GM21737 (cell line): ENCODE measurements at regions not wholly inside any gene's neighbourhood (a gene's known extent, or its start where the extent isn't known, plus 50 kb on each side); places are given as distances from the start of the nearest gene placed in this dataset.
"Not testable (repeated sequence)": the region's sequence is repeated elsewhere in the genome, so short reads cannot be mapped to it uniquely, and the experiment has no call there.

ENCODE experiments used
- ATAC-seq: cut with Tn5 transposase; IDR thresholded peaks from one replicate; pipeline ENCODE4 v1.9.1; 2021; ENCODE audit warnings: mild to moderate bottlenecking, moderate library complexity; ENCODE audit not compliant: unreplicated experiment

DNA sequence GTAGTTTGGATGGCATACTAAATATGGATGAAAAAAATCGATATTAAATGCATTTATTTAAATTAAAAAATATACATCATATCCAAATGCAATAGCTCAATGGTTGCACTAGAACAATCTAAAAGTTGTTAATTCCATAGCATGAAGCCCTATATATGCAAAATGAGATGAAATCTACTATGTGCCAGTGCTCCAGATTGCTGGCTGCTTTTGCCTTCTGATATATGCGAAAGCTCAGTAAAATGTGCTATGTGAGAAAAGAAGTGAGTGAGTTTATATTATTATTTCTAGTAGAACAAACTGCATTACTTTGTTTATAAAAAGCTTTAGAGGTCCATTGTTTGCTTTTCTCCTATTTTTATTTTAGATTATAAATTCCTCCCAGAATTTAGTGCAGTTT is 186.7 kb downstream of the MAT2B start:
- no peak for ATAC-seq

DNA sequence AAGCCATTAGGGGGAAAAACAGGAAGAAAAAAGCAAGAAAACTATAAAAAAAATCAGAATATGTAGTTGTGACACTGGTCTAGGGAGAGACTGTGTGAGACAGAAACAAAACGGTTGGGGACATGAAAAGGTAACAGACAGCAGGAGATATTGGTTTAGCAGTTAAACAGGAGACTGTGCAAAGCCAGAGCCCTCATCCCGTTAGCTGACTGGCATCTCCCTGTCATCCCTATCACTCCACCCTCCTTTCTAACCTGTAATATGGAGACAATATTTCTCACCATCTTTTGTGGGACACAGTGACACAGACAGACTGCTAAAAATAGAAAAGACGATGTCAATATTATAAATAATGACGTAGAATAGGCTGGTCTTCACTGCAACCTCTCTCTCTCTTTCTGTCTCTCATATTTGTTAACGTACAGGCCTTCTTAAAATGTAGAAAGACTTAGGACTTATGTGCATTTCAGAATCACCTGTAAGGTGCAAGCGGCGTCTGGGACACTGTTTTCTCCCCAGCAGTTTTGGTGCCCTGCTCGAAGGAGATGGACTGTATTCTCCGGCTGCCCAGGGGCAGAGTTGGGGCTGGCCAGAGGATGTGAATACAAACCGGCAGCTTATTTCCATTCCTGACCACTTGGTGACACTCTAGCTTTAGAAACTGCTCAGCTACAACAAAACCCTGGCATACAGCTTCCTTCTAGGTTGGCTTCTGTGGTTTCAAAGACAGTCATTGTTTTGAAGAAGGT is 190.6 kb downstream of the MAT2B start:
- ATAC-seq, result peak; percentile 91

GRCh38 chr5:163696579-163696887 is 191.1 kb downstream of the MAT2B start:
- ATAC-seq, result no peak

- no peak for ATAC-seq
Observed at GRCh38 chr5:163706053-163706771, 200.8 kb downstream of the MAT2B start.

DNA sequence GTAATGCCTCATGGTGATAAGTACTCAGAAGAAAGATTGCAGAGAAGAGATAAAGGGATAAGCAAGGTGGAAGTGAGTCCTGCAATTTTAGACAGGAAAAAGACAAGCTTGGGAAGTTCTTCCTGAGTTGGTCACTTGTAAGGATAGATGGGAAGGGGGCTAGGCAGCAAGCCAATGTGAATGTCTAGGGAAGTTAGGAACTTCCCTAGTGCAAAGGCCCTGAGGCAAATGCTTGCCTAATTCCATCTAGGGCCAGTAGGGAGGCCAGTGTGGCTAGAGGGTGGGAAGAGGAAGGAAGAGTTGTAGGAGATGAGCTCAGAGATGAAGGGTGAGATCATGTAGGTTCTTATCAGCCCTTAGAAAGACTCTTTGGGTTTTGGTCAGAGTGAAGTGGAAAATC is 206.6 kb downstream of the MAT2B start:
- no peak for ATAC-seq

- ATAC-seq, result no peak
Observed at GRCh38 chr5:163718272-163718671, 212.9 kb downstream of the MAT2B start.

DNA sequence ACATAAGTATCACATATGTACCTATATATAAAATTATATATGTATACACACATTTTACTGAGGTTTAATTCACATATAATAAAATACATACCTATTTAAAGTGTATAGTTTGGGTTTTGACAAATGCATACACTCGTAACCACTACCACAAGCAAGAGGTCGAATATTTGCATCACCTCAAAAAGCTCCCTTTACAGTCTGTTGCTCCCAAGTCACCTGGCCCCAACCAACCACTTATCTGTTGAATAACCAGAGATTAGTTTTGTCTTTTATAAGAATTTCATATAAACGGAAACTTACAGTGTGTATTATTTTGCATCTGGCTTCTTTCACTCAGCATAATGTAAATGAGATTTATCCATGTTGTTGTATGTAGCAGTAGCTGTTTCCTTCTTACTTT is 218.9 kb downstream of the MAT2B start:
- ATAC-seq, result no peak

DNA sequence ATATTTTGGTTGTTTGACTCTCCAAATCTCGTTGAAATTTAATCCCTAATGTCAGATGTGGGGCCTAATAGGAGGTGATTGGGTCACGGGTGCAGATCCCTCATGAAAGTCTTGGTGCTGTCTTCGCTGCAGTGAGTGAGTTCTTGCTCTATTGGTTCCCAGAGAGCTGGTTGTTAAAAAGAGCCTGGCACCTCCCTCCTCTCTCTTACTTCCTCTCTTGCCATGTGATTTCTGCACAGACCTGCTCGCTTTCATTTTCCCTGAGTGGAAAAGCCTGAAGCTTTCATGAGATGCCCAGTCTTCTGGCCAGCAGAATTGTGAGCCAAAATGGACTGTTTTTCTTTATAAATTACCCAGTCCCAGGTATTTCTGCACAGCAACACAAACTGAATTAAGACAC is 221.6 kb downstream of the MAT2B start:
- peak; percentile 86 for ATAC-seq

GRCh38 chr5:163730206-163730756 is 224.9 kb downstream of the MAT2B start:
- ATAC-seq, result no peak

DNA sequence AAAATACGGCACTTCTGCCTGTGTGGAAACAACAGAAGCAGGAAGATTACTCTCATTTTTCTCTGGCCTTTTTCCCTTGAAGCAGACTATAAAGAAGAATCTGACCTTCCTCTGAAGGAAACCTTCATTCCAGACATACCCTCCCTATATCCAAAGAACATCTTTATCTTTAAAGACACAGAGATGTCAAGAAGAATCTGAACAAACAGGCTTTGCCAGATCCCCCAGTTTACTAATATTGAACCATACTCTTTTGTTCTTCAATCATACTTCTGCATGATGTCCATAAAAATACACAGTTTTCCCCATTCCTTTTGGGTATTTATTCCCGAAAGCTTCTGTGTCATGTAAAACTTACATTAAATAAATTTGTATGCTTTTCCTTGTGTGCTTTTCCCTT is 225.8 kb downstream of the MAT2B start:
- no peak for ATAC-seq

- ATAC-seq, result no peak
Observed at GRCh38 chr5:163735069-163735468, 229.7 kb downstream of the MAT2B start.

DNA sequence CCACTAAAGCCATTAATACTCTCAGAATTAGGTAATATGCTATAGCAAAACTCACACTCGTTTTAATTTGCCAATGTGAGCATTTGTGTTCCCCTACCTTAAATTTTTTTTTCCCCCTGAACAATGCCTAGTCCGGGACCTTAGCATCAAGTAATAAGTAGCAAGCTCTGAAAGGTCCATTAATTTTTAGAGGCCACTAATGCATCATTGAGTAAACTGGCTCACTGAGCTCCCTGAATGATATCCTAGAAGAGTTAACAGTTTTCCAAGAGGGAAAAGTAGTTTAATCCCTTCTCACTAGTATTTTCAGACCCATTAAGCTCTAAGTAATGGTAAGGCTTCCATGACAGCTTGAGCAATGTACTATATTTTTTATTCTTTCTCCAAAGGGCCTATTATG is 242.2 kb downstream of the MAT2B start:
- no peak for ATAC-seq

DNA sequence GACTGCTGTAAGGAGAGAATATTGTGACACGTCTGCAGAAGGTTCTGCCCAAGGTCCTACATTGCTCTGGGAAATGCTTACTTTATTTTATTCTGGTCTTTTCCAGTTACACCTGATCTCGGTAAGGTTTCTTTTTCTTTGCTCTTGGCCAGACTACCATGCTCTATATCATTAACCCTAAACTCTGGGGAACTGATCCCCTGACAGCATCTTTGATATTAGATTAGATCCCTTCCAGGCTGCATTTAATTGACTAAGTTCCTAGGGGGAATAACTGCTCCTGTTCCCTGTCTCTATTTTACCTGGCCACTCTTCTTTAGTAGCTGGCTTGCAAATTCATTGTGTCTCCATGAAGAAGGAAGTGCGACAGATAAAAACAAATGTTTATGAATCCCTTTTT is 243.5 kb downstream of the MAT2B start:
- no peak for ATAC-seq

DNA sequence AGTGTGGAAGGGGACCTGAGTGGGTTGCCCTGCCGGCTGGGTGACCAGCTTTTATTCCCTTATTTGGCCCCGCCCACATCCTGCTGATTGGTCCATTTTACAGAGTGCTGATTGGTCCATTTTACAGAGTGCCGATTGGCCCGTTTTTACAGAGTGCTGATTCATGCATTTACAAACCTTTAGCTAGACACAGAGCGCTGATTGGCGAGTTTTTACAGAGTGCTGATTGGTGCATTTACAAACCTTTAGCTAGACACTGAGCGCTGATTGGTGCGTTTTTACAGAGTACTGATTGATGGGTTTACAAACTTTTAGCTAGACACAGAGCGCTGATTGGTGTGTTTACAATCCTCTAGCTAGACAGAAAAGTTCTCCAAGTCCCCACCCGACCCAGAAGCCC is 245.0 kb downstream of the MAT2B start:
- ATAC-seq, result not testable (repeated sequence)

- ATAC-seq, result no peak
Observed at GRCh38 chr5:163755505-163755904, 250.1 kb downstream of the MAT2B start.

DNA sequence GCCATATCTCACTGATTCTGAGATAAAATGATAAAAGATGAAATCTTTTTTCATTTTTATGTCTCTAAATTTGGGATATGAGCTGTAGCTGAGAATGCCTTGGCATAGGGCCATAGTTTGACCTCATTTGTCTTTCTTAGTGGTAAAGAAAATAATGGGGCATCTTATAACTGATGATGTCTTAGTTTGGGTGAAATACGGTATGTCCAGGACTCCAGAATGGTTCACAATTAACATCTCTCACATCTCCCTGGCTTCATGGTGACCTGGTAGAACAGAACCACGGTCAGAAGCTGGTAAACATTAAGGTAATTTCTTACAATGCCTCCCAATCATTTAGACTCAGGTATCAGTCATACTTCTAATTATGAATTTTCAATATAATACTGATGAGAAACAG is 250.8 kb downstream of the MAT2B start:
- no peak for ATAC-seq

- no peak for ATAC-seq
Observed at GRCh38 chr5:163757344-163757743, 251.9 kb downstream of the MAT2B start.

DNA sequence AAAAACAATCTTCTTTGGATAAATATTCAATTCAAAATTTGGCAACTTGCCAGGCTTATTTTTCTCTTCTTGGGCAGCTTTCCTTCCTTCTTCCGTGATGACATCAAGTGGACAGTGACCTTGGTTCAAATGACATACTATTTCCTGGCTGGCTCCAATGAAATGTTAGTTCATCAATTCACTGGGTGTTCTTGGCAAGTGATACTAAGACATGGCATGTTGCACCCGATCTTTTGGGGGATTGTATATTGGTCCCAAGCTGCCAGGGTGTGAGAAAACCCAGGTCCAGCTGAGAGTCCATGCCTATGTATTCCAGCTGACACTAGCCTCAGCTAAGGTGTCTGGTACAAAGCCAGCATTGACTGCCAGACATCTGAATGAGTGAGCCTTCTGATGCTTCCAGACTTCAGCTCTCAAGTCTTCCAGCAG is 252.9 kb downstream of the MAT2B start:
- no peak for ATAC-seq

DNA sequence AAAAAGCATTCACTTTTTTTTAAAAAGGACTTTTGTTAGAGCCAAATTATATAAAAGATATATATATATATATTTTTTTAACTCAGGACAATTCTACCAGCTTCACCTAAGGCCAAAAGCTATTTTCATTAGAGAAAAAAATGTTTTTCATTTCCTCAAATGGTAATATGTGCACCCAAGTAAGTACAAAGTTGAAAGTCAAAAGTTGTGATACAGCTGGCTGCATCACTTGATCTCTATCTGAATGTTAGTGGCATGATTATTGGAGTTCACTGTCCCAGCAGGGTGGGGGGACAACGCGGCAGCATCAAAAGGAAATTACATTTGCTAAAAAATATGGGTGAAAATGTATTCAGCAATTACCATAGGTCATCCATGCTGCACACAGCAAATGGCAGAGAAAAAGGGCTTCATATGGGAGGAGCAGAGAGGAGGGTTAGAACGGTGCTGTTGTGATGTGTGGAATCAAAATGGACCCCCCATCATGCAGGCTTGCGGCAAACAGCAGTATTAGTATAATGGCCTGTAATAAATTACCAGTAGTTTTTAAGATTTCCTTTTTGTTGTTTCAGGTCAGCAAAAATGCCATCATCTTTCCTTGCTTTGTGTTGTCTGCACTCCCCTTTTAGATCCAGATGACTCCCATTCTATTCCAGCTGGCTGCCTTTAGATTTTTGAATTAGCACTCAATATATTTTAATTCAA is 253.7 kb downstream of the MAT2B start:
- ATAC-seq, result no peak

- no peak for ATAC-seq
Observed at GRCh38 chr5:163760498-163760897, 255.1 kb downstream of the MAT2B start.

DNA sequence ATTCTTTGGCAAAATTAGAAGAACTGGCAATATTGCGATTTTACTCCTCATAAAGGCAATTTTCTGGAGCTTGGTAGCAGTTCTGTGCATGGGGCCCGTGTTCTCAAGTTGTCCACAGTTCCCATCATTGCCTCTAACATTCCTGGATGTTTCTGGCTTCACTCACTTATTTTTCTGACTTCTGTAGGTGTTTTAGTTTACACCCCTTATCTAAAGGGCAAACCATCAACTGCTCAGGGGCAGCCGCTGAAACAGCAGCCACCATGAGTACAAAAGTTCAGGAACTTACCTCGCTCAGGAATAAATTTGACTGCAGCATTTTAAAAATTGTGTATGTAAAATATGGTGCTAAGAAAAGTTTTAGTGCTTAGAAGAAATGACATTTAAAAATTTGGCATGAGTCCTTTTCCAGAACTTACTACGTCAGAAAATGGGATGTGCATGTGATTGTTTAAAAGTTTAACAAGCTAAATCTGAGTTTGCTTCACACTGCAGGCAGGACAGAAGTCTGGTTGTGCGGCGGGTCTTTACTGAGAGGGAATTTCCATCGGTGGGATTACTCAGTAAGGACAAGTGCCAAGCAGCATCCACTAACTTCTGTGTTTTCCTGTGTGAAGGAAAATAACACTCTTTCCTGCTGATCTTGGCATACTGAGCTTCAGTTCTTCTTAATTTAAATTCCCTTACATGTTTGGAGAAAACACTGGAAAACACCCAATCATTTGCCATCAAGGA is 261.7 kb downstream of the MAT2B start:
- ATAC-seq, result no peak
